ENCODE measurements at regions not wholly inside any gene's neighbourhood (a gene's known extent, or its start where the extent isn't known, plus 50 kb on each side); places are given as distances from the start of the nearest gene placed in this dataset.

DNA sequence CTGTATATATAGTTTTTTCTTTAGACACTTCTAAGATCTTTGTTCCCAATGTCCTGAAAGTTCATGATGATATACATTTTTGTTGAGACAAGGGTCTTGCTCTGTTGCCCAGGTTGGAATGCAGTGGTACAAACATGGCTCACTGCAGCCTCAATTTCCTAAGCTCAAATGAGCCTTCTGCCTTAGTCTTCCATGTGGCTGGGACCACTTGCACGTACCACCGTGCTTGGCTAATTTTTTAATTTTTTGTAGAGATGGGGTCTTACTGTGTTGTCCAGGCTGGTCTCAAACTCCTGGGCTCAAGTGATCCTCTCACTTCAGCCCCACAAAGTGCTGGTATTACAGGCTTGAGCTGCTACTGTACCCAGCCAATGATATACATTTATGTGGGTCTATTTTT is 132.9 kb upstream of the BCOR start:
- TF ChIP-seq, protein P1, sequence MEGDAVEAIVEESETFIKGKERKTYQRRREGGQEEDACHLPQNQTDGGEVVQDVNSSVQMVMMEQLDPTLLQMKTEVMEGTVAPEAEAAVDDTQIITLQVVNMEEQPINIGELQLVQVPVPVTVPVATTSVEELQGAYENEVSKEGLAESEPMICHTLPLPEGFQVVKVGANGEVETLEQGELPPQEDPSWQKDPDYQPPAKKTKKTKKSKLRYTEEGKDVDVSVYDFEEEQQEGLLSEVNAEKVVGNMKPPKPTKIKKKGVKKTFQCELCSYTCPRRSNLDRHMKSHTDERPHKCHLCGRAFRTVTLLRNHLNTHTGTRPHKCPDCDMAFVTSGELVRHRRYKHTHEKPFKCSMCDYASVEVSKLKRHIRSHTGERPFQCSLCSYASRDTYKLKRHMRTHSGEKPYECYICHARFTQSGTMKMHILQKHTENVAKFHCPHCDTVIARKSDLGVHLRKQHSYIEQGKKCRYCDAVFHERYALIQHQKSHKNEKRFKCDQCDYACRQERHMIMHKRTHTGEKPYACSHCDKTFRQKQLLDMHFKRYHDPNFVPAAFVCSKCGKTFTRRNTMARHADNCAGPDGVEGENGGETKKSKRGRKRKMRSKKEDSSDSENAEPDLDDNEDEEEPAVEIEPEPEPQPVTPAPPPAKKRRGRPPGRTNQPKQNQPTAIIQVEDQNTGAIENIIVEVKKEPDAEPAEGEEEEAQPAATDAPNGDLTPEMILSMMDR (IDR thresholded peaks at IDR 0.05): no peak
- no peak for TF ChIP-seq POLR2A (IDR thresholded peaks at IDR 0.05)

Data from adrenal gland (tissue), 5 donors.